ENCODE measurements at regions not wholly inside any gene's neighbourhood (a gene's known extent, or its start where the extent isn't known, plus 50 kb on each side); places are given as distances from the start of the nearest gene placed in this dataset.
"Not testable (repeated sequence)": the region's sequence is repeated elsewhere in the genome, so short reads cannot be mapped to it uniquely, and the experiment has no call there.

- DNase-seq (ENCODE audit: low spot score): peak; percentile 22
Observed at GRCh38 chr6:4460586-4461475, 315.4 kb upstream of the CDYL start.

DNA sequence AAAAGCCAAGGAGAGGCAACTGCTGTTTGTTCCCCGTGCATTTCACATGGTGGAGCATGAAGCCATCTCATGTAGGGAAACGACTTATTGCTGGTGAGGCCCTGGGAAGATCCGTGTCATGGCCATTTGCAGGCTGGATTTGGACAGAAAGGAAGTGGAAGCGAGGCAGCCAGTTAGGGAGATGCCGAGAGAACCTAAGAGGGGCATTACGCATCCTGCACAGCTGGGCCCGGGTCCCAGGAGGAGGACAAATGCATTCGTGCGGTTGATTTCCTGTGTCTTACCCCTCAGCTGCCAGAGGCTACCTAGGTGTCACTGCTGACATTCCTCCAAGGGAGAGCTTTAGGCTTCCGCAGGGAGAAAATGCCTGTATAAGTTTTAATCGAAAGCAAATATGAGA is 316.2 kb upstream of the CDYL start:
- no peak for DNase-seq (ENCODE audit: low spot score)

GRCh38 chr6:4459032-4459431 is 317.2 kb upstream of the CDYL start:
- DNase-seq (ENCODE audit: low spot score): no peak

- DNase-seq (ENCODE audit: low spot score): no peak
Observed at GRCh38 chr6:4451718-4452117, 316.3 kb upstream of the ECI2 start.

DNA sequence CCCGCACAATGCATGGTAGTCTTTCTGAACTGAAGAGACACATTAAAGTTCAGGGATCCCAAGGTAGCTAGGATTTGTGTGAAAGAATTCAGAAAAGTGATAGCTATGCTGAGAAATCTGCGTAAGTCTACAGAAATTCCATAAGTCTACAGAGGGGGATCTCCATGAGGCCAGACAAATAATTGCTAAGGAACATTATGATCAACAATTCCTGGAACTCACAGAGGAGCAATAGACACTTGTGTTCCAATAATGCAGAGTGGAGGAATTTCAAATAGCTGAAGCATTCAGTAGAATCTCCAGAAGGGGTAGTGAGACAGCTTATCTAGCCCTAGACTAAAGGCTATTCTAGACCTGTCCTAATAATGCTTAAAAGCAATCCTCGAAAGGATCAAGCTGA is 315.7 kb upstream of the ECI2 start:
- DNase-seq (ENCODE audit: low spot score): no peak

DNA sequence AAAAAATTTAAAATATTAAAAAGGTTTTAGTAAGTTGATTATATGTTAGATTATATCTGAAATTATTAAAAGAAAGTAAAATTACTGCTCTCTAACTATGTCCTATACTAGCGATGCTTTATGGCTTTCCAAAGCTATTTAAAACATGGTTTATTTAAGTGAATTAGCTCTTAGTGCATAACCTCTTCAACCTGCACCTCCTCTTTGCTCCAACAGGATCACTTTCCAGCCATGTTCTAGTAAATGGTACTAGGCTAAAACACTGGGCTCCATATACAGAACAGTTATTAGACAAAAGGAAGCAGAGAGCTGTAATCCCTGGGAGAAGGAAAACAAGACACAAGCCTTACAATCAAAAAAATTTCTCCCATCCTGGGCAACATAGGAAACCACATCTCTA is 314.9 kb upstream of the ECI2 start:
- DNase-seq (ENCODE audit: low spot score): no peak

DNA sequence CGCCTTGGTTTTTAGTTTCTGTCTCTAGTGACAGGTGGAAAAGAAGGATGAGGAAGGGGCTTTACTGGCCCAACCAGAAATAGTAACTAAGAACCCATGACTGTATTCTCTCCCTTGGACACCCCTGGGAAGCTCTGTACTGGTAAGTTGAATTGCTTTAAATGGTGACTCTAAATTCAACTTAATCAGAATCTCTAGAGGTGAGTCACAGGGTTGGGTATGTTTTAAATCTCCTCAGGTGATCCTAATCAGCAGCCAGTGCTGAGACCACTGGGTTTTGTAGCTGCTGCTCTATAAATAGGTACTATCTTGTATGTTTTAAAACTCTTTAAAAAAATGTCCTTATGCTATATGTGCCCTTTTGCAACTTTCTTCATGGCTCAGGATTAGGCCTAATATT is 314.0 kb upstream of the ECI2 start:
- no peak for DNase-seq (ENCODE audit: low spot score)

GRCh38 chr6:4448841-4449240 is 313.5 kb upstream of the ECI2 start:
- no peak for DNase-seq (ENCODE audit: low spot score)

DNA sequence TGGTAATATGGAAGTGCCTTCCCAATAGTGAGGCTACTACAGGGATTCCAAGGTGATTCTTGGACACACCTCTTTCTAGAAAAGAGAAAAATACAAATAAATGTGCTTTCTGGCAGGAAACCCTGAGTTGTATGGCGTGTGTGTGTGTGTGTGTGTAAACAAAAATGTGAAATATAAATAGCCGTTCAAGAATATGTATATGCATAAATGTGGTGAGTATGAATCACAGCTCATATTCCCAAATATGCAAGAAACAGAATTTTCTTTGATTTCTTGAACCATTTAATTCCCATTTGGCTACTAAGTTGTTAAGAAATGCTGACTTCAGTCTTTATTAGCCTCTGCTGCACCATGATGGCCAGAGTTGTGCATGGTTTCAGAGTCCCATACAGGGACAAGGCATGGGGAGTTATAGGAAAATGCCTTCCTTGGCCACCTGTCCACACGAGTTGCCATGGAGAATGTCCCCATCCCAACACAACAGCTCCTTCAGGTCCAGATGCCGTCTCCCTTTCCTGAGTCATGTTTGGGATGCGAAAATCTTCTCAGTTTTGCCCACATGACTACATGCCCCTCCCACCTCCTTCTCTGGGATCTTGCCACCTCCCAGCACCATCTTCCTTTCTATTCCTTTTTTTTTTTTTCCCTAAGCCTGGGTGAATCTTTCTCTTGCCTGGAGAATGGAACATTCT is 312.4 kb upstream of the ECI2 start:
- no peak for DNase-seq (ENCODE audit: low spot score)

GRCh38 chr6:4446982-4447381 is 311.6 kb upstream of the ECI2 start:
- DNase-seq (ENCODE audit: low spot score): no peak

DNA sequence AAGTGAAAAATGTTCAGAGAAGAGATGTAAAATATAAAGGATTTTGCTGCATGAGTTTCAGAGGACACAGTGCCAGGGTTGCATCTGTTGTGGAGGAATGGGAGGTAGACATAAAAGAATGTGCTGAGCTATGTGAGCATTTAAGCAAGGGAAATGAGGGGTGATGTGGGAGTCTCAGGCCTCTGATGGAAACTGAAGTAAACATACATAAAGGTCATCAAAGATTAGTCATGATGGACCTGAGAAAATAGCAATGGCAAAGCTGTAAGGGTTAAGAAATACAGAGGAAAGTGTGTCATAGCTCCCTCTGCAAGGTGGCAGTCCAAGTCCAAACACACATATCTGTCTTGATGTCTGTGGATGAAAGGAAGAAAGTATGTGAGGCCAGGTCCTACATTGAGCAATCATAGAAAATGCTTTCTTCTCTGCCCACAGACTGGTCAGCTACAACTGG is 306.6 kb upstream of the ECI2 start:
- DNase-seq (ENCODE audit: low spot score): no peak

GRCh38 chr6:4439159-4439558 is 303.8 kb upstream of the ECI2 start:
- no peak for DNase-seq (ENCODE audit: low spot score)

DNA sequence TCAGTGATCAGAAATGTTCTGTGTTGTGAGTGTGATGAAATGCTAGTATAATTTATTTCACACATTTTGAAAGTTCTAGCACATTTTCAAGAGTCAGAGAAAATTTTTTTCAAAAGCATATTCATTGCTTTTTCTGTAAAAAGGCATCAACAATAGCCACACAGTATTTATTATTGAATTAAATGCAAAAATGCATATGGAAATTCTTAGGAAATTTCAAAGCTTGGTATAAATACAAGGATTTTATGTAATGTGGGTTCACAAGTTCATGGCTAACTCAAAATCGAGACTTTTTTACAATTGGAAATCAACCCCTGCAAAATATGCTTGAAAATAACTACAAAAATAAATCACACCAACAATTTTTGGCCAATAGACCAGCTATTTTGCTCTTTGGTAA is 302.0 kb upstream of the ECI2 start:
- DNase-seq (ENCODE audit: low spot score): no peak

GRCh38 chr6:4435981-4436445 is 300.6 kb upstream of the ECI2 start:
- DNase-seq (ENCODE audit: low spot score): no peak

GRCh38 chr6:4434655-4435054 is 299.3 kb upstream of the ECI2 start:
- no peak for DNase-seq (ENCODE audit: low spot score)

GRCh38 chr6:4433199-4433598 is 297.8 kb upstream of the ECI2 start:
- no peak for DNase-seq (ENCODE audit: low spot score)

DNA sequence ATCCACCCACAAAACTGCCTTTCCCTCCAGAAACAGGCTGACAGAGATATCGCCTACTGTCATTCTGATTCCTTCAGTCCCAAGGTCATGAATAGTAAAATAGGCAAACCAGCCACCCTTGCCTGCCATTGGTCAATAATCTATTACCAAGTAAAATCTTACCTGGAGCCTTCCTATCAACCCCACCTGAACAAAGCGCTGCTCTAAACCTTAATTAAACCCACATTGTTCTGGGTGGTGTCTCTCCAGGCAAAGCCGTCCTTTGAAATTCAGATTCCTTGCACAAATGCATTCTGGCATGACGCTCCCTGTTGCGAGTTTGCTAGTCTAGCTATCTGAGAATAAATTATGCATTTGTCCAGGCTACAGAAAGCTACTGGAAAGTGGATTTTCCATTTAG is 291.6 kb upstream of the ECI2 start:
- no peak for DNase-seq (ENCODE audit: low spot score)

DNA sequence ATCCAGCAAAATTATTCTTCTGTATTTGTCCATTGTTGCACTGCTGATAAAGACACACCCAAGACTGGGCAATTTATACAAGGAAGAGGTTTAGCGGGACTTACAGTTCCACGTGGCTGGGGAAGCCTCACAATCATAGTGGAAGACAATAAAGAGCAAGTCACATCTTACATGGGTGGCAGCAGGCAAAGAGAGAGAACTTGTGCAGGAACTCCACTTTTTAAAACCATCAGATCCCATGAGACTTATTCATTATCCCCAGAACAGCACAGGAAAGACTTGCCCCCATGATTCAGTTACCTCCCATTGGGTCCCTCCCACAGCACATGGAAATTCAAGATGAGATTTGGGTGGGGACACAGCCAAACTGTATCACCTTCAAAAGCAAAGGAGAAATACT is 286.5 kb upstream of the ECI2 start:
- no peak for DNase-seq (ENCODE audit: low spot score)

- no peak for DNase-seq (ENCODE audit: low spot score)
Observed at GRCh38 chr6:4420160-4420865, 284.9 kb upstream of the ECI2 start.

- no peak for DNase-seq (ENCODE audit: low spot score)
Observed at GRCh38 chr6:4415549-4415948, 280.2 kb upstream of the ECI2 start.

GRCh38 chr6:4414078-4414477 is 278.7 kb upstream of the ECI2 start:
- DNase-seq (ENCODE audit: low spot score): not testable (repeated sequence)

DNA sequence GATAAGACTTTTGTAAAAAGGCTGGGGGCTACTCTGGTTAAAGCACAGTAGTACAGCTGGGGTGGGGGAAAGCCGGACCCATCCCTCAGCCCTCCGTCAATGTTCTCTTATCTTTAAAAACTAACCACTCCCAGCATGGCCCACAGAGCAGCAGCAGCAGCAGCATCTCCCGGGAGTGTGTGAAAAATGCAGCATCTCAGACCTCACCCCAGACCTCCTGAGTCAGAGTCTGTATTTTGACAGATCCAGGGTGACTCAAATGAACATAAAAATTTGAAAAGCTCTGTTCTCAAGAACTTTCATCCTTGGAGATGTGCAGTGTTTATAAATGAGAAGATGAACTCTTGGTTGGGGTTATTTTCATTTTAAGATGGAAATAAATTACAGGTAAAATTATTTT is 277.7 kb upstream of the ECI2 start:
- DNase-seq (ENCODE audit: low spot score): no peak

DNA sequence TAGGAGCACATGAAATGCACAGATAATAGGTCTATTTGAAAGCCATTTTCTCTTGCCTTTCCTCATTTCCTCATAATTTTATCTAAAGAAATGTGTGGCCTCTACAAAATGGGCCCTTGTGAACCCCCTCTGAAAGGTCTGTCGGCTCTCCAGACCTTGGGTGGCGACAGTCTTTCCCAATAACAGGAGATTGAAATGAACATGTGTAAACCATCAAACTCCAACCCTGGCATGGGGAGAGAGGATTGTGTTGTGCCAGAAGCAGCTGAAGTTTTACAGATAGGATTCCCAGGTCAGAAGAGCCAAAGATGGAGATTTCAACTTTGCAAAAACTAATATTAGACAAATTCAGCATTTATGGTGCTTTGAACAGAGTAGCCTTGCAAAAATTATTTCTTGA is 277.1 kb upstream of the ECI2 start:
- DNase-seq (ENCODE audit: low spot score): no peak

Data from mucosa of gallbladder (tissue), 1 donor.